Mucosa of rectum (tissue), 2 donors: ENCODE measurements at regions not wholly inside any gene's neighbourhood (a gene's known extent, or its start where the extent isn't known, plus 50 kb on each side); places are given as distances from the start of the nearest gene placed in this dataset.

ENCODE experiments used
- H3K27ac ChIP-seq, 2 donors: one replicate each; pipeline ENCODE4 v1.7.0; 2013; ENCODE audit warnings: inconsistent platforms in 2 of 2, low read depth in 2 of 2, low read length in 2 of 2
- H3K27me3 ChIP-seq, 2 donors: one replicate each; pipeline ENCODE4 v1.7.0; 2013; ENCODE audit warnings: low read length in 2 of 2; ENCODE audit not compliant: control insufficient read depth in 2 of 2, insufficient read depth in 2 of 2
- H3K36me3 ChIP-seq, 2 donors: one replicate each; pipeline ENCODE4 v1.7.0; 2013; ENCODE audit warnings: low read length in 2 of 2; ENCODE audit not compliant: control insufficient read depth in 2 of 2, insufficient read depth in 2 of 2
- H3K4me1 ChIP-seq, 2 donors: one replicate each; pipeline ENCODE4 v1.7.0; 2013; ENCODE audit warnings: low read length in 2 of 2, mild to moderate bottlenecking in 1 of 2; ENCODE audit not compliant: control insufficient read depth in 2 of 2, insufficient read depth in 2 of 2
- H3K4me3 ChIP-seq, 2 donors: one replicate each; pipeline ENCODE4 v1.7.0; 2013; ENCODE audit warnings: low read length in 2 of 2
- H3K9ac ChIP-seq, 2 donors: one replicate each; pipeline ENCODE4 v1.7.0; 2013; ENCODE audit warnings: low read length in 2 of 2, low read depth in 1 of 2, mild to moderate bottlenecking in 1 of 2
- H3K9me3 ChIP-seq, 2 donors: one replicate each; pipeline ENCODE4 v1.7.0; 2013; ENCODE audit warnings: low read length in 2 of 2; ENCODE audit not compliant: control insufficient read depth in 2 of 2
- donor health status: healthy.
- donor health status: Normal muscosa, but diverticular disease.

DNA sequence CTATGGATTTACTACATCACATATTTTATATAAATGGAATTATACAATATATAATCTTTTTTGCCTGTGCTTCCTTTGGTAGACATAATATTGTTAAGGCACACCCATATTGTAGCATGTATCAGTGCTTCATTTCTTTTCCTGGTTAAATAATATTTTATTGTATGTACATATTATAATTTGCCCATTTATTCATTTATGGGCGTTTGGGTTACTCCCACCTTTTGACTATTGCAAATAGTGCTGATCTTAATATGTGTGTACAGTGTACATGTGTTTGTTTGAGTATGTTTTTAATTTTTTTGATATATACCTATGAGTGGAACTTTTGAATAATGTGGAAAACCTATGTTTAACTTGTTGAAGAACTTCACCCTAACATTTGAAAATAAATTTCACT lies 804.2 kb downstream of the DHX35 start:
- Histone ChIP-seq H3K4me1 (no peaks in the 10 kb centered on the region), H3K27ac (no peak overlapping the region), H3K27me3 (no peaks in the 10 kb centered on the region), H3K4me3 (no peak overlapping the region), H3K9me3 (no peaks in the 10 kb centered on the region), H3K36me3 (no peaks in the 10 kb centered on the region), H3K9ac (no peak overlapping the region)

DNA sequence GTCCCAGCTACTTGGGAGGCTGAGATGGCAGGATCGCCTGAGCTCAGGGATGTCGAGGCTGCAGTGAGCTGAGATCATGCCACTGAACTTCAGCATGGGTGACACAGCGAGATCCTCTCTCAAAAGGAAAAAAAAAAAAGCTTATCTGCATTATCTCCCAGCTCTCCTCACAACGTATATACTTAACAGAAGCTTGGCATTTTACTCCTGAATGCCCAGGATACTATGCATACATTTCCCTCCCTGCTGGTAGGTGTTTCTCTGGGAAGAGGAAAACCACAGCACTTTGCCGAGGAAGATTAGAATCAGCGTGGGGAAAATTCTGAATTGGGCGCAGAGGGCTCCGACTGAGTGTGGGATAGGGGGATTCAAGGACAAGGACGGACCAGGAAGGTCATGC lies 800.6 kb downstream of the DHX35 start:
- no peak overlapping the region for H3K4me3 ChIP-seq
- no peaks in the 10 kb centered on the region for H3K9me3 ChIP-seq
- no peaks in the 10 kb centered on the region for H3K36me3 ChIP-seq
- H3K4me1 ChIP-seq, result no peaks in the 10 kb centered on the region
- H3K27me3 ChIP-seq, result no peaks in the 10 kb centered on the region
- H3K9ac ChIP-seq, result no peak overlapping the region
- H3K27ac ChIP-seq, result no peak overlapping the region

DNA sequence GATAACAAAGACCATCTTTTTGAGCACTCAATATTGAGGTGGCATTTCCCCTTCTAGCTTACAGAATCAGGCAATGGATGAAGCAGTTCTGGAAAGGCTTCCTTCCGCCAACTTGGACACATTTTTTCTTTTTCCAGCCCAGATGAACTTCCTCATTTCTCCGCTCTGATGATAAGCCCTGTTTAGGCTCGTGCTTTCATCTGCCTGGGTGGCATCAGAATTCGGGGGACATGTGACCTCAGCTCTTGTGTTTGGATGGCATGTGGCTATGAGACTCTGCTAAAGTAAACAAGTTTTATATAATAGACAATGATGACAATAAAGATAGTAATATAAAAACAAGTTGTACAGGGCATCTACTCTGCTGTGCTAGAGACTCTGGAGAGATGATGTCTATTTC lies 796.7 kb downstream of the DHX35 start:
- Histone ChIP-seq H3K9me3 (no peaks in the 10 kb centered on the region), H3K27ac (no peak overlapping the region), H3K9ac (no peak overlapping the region), H3K36me3 (no peaks in the 10 kb centered on the region), H3K4me3 (no peak overlapping the region), H3K4me1 (no peaks in the 10 kb centered on the region), H3K27me3 (no peaks in the 10 kb centered on the region)

DNA sequence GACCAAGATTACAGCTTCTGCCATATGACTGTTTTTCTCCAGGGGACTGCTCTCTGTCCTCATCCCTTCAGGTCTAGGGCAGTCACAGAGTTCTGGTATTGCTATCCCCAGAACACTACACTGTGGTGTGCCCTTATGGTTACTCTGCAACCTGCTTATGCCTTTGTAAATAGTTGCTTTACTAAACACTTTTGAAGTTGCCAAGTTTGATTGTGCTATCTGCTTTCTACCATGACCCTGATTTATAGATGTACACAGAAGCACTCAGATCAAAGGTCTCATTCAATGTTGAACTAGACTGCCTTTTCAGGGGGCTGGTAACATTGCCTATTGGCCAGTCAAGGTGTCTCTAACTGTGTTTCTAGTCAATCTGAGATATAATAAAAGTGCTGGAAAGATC lies 794.7 kb downstream of the DHX35 start:
- H3K27me3 ChIP-seq, result no peaks in the 10 kb centered on the region
- H3K9me3 ChIP-seq, result no peaks in the 10 kb centered on the region
- no peaks in the 10 kb centered on the region for H3K36me3 ChIP-seq
- no peak overlapping the region for H3K9ac ChIP-seq
- H3K4me1 ChIP-seq, result no peaks in the 10 kb centered on the region
- H3K27ac ChIP-seq, result no peak overlapping the region
- no peak overlapping the region for H3K4me3 ChIP-seq

DNA sequence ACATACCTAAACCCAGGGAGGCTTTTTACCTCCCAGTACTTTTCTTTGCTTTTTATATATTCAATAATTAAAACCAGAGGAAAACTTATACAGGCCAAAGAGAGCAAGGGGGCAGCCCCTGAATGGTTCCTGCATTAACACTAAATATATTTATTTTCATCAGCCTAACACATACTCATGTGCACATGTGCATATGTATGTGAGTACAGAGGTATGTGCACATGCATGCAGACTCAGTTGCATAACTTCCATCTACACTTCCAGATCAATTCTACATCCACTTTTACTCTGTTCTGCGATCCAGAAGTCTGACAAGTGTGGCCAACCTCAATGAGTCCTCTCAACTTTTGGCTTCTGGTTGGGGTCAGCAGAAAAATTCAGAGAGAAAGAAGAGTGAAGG lies 794.2 kb downstream of the DHX35 start:
- no peaks in the 10 kb centered on the region for H3K27me3 ChIP-seq
- H3K27ac ChIP-seq, result no peak overlapping the region
- no peaks in the 10 kb centered on the region for H3K4me1 ChIP-seq
- no peaks in the 10 kb centered on the region for H3K9me3 ChIP-seq
- H3K9ac ChIP-seq, result no peak overlapping the region
- no peak overlapping the region for H3K4me3 ChIP-seq
- H3K36me3 ChIP-seq, result no peaks in the 10 kb centered on the region

DNA sequence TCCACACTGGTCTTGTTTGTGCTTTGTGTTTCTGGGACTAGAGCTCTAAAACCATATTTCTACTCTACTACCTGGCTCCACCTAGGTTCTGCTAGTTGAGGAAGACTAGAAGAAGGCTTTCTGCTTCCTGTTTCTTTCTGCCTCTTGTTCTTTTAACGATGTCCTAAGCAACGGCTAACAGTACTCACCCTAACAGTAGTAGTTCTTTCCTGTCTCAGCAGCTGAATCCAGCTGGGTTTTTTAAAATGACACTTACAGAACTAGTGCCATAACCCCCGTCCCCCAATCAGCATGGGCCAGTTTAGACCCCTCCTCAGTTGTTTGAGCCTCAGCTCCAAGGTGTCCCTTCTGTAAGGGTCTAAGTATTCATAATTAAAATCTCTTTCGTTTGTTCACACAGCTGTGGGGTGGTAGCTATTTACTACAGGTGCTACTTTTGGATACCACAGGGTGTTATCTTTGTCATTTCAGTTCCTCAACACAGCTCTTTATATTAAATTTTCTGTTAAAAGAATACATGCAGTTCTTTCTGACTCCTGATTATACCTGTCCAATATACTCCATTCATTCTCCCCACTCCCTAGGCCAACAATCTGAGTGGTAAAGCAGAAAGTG lies 790.2 kb downstream of the DHX35 start:
- no peak overlapping the region for H3K4me3 ChIP-seq
- H3K36me3 ChIP-seq, result no peaks in the 10 kb centered on the region
- no peak overlapping the region for H3K27ac ChIP-seq
- no peaks in the 10 kb centered on the region for H3K4me1 ChIP-seq
- H3K9me3 ChIP-seq, result no peaks in the 10 kb centered on the region
- no peaks in the 10 kb centered on the region for H3K27me3 ChIP-seq
- no peak overlapping the region for H3K9ac ChIP-seq

DNA sequence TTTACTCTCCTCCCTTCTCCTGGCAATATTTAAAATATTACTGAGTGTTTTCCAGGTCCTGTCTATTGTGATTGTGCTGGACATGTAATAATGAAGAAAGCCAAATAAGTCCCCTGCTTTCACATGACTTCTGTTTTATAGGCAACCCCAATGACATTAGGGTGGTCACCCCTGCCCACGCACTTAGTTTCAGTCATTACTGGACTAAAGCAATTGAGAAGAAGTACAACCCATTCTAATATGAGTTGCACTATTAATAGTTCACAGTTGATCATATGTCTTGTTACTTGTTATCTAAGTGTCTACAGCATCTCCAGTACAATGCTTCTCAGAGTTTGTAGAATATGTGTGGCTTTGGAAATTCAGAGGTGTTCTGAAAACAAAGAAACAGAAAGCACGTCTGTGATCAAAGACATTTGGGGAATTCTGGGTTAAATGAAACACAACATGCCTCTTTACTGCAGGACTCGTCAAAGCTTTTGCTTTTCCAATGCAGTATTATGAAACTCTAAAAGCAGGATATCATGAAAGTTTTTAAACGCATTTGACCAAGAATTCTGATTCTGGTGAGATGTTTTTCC lies 789.5 kb downstream of the DHX35 start:
- H3K4me1 ChIP-seq, result no peaks in the 10 kb centered on the region
- H3K27ac ChIP-seq, result no peak overlapping the region
- no peak overlapping the region for H3K4me3 ChIP-seq
- H3K9ac ChIP-seq, result no peak overlapping the region
- no peaks in the 10 kb centered on the region for H3K9me3 ChIP-seq
- no peaks in the 10 kb centered on the region for H3K36me3 ChIP-seq
- no peaks in the 10 kb centered on the region for H3K27me3 ChIP-seq

DNA sequence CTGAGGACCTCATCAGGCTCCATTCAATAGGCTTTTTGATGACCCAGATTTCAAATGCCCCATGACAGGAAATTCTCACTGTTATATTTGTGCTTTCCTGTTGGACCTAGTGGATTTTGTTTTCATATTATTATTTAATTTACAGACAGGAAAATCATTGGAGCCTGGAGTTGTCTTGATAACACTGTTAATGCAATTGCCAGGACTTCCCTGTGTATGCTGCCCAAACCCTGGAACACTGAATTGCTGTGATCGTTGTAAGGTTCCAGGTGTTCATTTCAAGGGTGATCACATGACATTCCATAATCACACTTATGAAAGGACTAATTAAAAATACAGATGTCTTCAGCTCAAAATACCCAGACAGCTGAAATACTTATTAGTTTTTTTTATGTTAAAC lies 783.2 kb downstream of the DHX35 start:
- H3K9me3 ChIP-seq, result no peaks in the 10 kb centered on the region
- no peaks in the 10 kb centered on the region for H3K27me3 ChIP-seq
- H3K9ac ChIP-seq, result no peak overlapping the region
- H3K27ac ChIP-seq, result no peak overlapping the region
- no peaks in the 10 kb centered on the region for H3K36me3 ChIP-seq
- no peak overlapping the region for H3K4me3 ChIP-seq
- no peaks in the 10 kb centered on the region for H3K4me1 ChIP-seq

DNA sequence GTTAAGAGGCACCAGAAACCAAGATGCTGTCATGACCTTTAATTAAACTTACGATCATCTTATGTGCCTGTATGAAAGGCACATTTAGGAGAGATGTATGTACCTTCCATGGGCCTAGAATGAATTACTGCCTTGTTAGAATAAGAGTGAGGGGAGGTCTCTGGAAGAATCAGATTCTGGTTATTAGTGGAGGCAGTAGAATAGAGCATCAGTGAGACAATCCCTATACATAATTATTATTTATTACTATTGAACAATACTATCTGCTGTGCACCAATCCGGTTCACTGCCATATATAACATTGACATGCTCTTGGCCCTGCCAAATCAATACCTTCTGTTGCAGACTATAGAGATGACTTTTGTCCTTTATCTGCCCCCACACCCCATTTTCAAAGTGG lies 776.5 kb downstream of the DHX35 start:
- Histone ChIP-seq H3K9ac (no peak overlapping the region), H3K27ac (no peak overlapping the region), H3K4me3 (no peak overlapping the region), H3K9me3 (no peaks in the 10 kb centered on the region), H3K27me3 (no peaks in the 10 kb centered on the region), H3K36me3 (no peaks in the 10 kb centered on the region), H3K4me1 (no peaks in the 10 kb centered on the region)

DNA sequence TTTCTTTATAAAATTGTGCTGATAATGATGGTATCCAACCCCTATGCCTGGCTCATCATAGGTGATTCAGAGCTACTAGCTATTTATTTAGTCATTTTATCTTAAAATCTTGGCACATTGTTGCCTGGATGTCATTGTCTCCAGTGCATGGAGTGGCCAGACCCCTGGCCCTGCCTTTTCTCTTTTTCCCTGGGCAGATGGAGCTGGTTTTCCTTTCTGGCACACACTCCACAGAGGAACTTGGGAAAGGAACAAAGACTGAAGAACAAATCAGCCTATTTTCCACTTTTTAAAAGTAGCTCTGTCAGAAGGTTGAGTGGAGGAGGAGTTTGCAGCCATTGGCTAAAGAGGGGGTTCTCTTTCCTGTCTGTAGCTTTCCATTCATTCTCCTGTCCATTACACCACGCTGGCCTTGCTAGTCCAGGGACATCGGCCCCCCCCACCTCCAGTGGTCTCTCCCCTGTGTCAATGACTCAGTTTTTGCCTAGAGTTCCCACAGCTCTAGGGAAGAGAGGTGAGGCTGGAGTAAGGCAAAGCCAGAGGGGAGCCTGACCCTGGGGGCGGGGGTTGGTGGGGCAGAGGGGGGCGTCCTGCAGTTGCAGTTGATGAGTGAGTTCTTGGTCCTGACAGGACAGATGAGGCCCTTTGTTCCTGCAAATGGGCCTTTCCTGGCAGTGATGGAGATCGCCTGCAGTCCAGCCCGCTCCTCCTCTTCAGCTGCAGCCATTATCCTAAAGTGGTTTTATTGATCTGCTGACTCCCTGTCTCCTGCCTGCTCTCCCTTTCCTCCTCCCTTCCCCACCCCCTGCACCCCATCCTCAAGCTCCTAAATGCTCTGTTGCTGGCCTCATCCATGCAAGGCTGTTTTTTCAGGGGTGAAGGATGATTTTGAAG lies 774.5 kb downstream of the DHX35 start:
- Histone ChIP-seq H3K27me3 (no peaks in the 10 kb centered on the region), H3K4me3 (no peak overlapping the region), H3K9ac (no peak overlapping the region), H3K27ac (no peak overlapping the region), H3K4me1 (no peaks in the 10 kb centered on the region), H3K9me3 (no peaks in the 10 kb centered on the region), H3K36me3 (no peaks in the 10 kb centered on the region)
